GM19023 (cell line): ENCODE measurements at regions not wholly inside any gene's neighbourhood (a gene's known extent, or its start where the extent isn't known, plus 50 kb on each side); places are given as distances from the start of the nearest gene placed in this dataset.
"Not testable (repeated sequence)": the region's sequence is repeated elsewhere in the genome, so short reads cannot be mapped to it uniquely, and the experiment has no call there.

Experiments
- ATAC-seq: cut with Tn5 transposase; IDR thresholded peaks from one replicate; pipeline ENCODE4 v1.9.1; 2021; ENCODE audit warnings: mild to moderate bottlenecking, moderate library complexity; ENCODE audit not compliant: unreplicated experiment

- ATAC-seq: no peak
These were observed 1026.1 kb upstream of the MIR17HG start for GRCh38 chr13:90321281-90321931.

- ATAC-seq: no peak
These were observed 1017.8 kb upstream of the MIR17HG start for GRCh38 chr13:90329641-90330040.

DNA sequence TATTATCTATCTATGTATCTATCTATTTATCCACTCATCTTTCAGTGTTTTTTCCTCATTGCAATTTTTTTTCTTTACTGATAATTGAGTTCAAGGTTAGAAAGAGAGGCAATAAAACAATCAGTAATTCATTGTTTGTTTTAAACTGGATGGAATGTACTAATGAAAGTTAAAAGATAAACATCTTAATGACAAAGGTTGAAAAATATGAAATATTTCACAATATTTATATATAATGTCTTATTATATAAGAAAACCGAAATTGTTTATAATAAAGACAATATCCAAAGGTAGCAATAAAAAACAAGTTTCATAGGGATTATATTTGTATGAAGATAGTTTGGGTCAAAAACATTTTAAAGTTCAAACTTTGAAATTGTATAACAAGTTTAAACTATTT is 1015.5 kb upstream of the MIR17HG start:
- no peak for ATAC-seq

DNA sequence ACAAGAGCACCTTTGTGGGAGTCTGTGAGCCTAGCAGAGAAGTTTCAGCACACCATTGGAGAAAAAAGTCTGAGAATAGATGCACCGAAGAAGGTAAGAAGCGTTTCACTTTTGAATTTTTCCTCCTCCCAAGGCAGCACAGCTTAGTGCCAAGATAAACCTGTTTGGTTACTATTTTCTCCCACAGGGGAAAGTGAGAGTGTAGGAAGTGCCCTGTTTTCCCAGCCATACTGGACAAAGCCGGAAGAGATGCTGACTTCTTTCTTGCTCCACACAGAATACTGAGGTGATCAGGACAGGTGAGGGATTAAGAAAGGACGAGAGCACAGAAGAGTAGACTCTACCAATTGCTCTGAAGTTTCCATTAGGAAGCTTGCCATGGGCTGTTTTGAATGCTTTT is 1011.0 kb upstream of the MIR17HG start:
- no peak for ATAC-seq

DNA sequence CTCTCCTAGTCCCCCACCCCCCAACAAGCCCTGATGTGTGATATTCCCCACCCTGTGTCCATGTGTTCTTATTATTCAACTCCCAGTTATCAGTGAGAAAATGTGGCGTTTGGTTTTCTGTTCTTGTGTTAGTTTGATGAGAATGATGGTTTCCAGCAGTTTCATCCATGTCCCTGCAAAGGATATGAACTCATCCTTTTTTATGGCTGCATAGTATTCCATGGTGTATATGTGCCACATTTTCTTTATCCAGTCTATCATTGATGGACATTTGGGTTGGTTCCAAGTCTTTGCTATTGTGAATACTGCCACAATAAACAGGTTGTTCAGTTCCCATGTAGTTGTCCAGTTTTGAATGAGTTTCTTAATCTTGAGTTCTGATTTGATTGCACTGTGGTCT is 1006.1 kb upstream of the MIR17HG start:
- not testable (repeated sequence) for ATAC-seq

- ATAC-seq: not testable (repeated sequence)
These were observed 998.9 kb upstream of the MIR17HG start for GRCh38 chr13:90348477-90349136.

DNA sequence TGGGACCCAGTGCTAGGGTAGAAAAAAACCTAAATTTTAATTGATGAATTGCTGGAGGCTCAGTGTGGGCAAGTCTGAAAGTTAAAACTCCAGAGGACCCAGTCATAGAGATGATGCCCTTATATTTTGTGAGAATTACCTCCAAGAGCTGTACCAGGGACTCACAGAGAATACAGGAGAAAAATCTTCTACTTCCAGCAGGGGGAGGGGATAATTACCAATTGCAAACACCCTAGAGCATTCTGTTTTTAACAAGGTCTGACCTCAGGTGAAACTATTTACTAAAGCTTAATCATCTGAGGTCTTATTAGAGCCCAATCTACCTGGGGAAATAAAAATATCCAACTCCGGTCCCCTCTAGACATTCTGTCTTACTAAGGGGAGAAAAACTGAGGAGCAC is 994.7 kb upstream of the MIR17HG start:
- ATAC-seq: no peak

- no peak for ATAC-seq
These were observed 992.2 kb upstream of the MIR17HG start for GRCh38 chr13:90355162-90355751.

- no peak for ATAC-seq
These were observed 986.7 kb upstream of the MIR17HG start for GRCh38 chr13:90360785-90361184.

- ATAC-seq: no peak
These were observed 984.8 kb upstream of the MIR17HG start for GRCh38 chr13:90362707-90363106.

GRCh38 chr13:90365130-90365529 is 982.4 kb upstream of the MIR17HG start:
- ATAC-seq: no peak

DNA sequence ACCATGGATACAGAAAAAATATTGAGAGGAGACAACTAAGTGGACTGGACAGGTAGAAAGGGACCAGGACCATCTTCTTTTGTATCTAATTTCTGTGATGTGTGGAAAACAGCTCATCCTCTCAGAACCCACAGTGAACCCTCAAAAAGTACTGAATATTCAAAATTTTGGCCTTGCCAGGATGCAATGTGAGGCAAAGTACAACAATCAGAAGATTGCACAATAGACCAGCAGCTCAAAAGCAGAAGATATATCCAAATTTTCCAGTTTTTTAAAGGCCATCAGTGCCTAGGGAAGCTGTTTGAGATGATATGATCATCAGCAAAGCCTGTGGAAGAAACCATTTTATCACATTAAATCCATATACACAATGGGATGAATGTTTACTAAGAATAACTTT is 973.3 kb upstream of the MIR17HG start:
- ATAC-seq: no peak

DNA sequence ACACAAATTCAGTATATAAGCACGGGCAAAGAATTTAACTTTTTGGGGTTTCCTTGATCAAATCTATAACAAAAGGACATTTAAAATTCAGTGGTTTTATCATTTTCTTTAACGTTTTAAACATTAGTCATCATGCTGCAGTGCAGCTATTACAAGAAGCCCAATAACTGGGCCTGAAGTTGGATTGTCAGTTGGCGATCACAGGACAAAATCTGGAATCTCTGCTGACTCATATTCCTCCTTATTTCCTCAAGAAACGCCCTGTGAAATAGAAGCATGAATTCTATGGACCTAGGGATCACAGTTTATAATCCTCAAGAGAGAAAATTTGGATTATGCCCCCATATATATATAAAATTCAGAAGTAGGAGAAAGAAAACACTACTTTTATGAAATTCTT is 971.6 kb upstream of the MIR17HG start:
- no peak for ATAC-seq

GRCh38 chr13:90382425-90382824 is 965.1 kb upstream of the MIR17HG start:
- no peak for ATAC-seq

- ATAC-seq: no peak
These were observed 961.6 kb upstream of the MIR17HG start for GRCh38 chr13:90385781-90386489.

DNA sequence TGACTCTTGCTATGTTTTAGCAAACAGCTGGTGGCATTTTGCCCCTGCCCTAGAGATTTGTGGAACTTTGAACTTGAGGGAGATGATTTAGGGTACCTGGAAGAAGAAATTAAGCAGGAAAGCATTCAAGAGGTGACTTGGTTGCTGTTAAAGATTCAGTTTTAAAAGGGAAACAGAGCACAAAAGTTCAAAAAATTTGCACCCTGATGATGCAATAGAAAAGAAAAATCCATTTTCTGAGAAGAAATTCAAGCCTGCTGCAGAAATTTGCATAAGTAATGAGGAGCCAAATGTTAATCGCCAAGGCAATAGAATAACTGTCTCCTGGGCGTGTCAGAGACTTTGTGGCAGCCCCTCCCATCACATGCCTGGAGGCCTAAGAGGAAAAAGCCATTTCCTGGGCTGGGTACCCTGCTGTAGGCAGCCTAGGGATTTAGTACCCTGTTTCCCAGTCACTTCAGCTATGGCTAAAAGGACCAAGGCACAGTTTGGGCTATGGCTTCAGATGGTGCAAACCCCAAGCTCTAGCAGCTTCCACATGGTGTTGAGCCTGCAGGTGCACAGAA is 958.5 kb upstream of the MIR17HG start:
- no peak for ATAC-seq

DNA sequence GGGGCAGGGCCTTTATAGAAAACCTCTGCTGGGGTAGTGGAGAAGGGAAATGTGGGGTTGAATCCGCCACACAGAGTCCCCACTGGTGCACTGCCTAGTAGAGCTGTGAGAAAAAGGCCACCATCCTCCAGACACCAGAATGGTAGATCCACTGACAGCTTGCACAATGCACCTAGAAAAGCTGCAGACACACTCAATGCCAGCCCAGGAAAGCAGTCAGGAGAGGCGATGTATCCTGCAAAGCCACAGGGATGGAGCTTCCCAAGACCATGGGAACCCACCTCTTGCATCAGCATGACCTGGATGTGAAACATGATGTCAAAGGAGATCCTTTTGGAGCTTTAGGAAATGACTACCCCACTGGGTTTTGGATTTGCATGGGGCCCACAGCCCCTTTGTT is 958.0 kb upstream of the MIR17HG start:
- no peak for ATAC-seq

GRCh38 chr13:90393408-90393807 is 954.1 kb upstream of the MIR17HG start:
- ATAC-seq: no peak

DNA sequence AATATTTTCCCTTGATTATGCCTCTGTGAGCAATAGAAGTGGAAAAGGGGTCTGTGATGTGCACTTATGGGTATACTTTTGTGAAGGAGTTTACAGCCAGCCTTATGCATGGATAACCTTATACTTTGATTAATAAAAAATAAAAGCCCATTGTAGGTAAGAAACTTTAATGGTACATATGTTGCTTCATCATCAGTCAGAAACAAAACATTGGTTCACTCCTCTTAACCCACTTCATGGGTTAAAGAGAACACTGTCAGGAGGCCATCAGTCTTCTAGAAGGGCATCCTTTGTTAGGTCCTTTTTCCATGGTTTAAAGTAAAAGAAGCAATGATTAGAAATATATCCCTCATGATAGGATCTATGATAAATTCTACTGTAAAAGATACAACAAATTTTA is 952.1 kb upstream of the MIR17HG start:
- no peak for ATAC-seq

DNA sequence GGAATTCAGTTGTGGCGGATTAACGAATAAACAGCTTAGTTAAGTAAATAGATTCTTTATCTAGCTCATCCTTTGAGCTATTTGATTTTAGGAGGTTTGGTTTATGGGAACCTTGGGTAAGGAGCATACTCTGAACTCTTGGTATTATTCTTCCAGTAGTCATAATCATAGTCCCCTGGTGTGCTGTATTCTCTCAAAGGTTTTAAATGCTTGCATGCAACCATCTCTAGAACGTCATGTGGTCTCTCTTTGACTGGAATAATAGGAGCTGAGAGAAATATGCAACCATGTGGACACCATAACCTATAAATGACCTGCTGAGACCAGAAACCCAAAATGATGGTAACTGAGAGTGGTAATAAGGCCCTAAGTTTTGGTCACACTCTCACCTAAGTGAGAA is 951.6 kb upstream of the MIR17HG start:
- no peak for ATAC-seq

DNA sequence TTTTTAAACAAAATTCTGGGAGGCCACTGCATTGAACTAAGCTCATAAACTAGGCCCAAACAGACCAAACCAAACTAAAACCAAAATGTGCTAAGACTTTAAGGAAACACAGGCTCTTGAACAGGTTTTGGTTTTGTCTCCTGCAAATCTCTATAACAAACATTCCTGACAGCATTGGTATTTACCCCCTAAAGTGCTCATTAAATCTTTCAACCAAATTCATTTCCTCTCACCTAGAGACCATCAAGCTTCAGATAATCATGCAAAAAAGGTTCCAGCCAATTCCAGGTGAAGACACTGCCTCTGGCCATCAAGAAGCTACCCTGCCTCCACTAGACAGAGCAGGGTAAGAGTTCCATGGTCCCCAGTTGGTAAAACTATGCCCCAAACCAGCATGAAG is 951.2 kb upstream of the MIR17HG start:
- no peak for ATAC-seq

- no peak for ATAC-seq
These were observed 950.0 kb upstream of the MIR17HG start for GRCh38 chr13:90397503-90397902.
